Left ventricle myocardium inferior (tissue), 1 donor: ENCODE measurements at regions not wholly inside any gene's neighbourhood (a gene's known extent, or its start where the extent isn't known, plus 50 kb on each side); places are given as distances from the start of the nearest gene placed in this dataset.

Source experiments
- DNase-seq: peaks from one replicate; pipeline ENCODE4 v3.0.0-alpha.2; 2020
- H3K27ac ChIP-seq: fragments of 200-600 bp; replicated peaks from 2 replicates; pipeline ENCODE4 v1.8.0; 2021
- H3K27me3 ChIP-seq: fragments of 200-600 bp; 2 replicates; pipeline ENCODE4 v1.8.0; 2021; ENCODE audit warnings: low read depth
- H3K36me3 ChIP-seq: fragments of 200-600 bp; 2 replicates; pipeline ENCODE4 v1.8.0; 2021
- H3K4me1 ChIP-seq: fragments of 200-600 bp; 2 replicates; pipeline ENCODE4 v1.8.0; 2021
- H3K4me3 ChIP-seq: fragments of 200-600 bp; 2 replicates; pipeline ENCODE4 v1.8.0; 2021; ENCODE audit warnings: mild to moderate bottlenecking, moderate library complexity
- H3K9me3 ChIP-seq: fragments of 200-600 bp; replicated peaks from 2 replicates; pipeline ENCODE4 v1.8.0; 2021
- intact Hi-C: fragments of 100-400 bp; cut with micrococcal nuclease; formaldehyde crosslinking; loops from one replicate; pipeline ENCODE4 v1.11.0; 2022
- TF ChIP-seq, protein P1 (sequence below): fragments of 200-600 bp; IDR thresholded peaks from 2 replicates; pipeline ENCODE4 v1.8.0; 2021; ENCODE audit warnings: antibody characterized with exemption, mild to moderate bottlenecking, borderline replicate concordance
- donor health status: DM: no; HTN: yes; CAD: no; lungs with severe emphysema.

- Histone ChIP-seq H3K27ac (no peak overlapping the region), H3K4me1 (no peaks in the 10 kb centered on the region), H3K36me3 (no peaks in the 10 kb centered on the region), H3K4me3 (no peak overlapping the region), H3K9me3 (no peaks in the 10 kb centered on the region), H3K27me3 (peaks cover 13% of the 10 kb centered on the region)
- intact Hi-C loops, result no loop called here
- no peak for DNase-seq
- TF ChIP-seq, protein P1, sequence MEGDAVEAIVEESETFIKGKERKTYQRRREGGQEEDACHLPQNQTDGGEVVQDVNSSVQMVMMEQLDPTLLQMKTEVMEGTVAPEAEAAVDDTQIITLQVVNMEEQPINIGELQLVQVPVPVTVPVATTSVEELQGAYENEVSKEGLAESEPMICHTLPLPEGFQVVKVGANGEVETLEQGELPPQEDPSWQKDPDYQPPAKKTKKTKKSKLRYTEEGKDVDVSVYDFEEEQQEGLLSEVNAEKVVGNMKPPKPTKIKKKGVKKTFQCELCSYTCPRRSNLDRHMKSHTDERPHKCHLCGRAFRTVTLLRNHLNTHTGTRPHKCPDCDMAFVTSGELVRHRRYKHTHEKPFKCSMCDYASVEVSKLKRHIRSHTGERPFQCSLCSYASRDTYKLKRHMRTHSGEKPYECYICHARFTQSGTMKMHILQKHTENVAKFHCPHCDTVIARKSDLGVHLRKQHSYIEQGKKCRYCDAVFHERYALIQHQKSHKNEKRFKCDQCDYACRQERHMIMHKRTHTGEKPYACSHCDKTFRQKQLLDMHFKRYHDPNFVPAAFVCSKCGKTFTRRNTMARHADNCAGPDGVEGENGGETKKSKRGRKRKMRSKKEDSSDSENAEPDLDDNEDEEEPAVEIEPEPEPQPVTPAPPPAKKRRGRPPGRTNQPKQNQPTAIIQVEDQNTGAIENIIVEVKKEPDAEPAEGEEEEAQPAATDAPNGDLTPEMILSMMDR, result no peak
These were observed 185.6 kb upstream of the COPS8 start for GRCh38 chr2:236899950-236900640.

GRCh38 chr2:236901956-236902355 lies 183.7 kb upstream of the COPS8 start:
- no peak for DNase-seq
- Histone ChIP-seq H3K36me3 (no peaks in the 10 kb centered on the region), H3K9me3 (no peaks in the 10 kb centered on the region), H3K4me1 (no peaks in the 10 kb centered on the region), H3K27ac (no peak overlapping the region), H3K4me3 (no peak overlapping the region), H3K27me3 (peaks cover 15% of the 10 kb centered on the region)
- intact Hi-C loops, result no loop called here
- TF ChIP-seq, protein P1, result no peak

DNA sequence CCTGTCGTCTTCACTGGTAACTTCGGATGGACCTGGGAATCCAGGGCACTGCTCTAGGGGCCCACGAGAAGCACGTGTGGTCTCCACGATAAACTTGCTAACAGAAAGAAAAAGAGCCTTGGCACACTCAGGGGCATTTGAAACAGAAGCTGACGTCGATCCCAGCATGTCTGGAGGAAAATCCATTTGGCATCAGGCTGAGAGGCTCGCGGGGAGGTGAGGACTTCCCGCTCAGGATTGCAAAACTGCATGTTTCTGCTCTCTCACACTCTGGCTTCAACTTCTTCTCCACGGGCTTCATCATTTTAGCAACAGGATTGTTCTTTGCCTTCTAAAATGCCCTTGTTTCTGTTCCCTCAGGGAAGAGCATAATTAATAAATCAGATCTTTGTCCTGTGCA lies 181.7 kb upstream of the COPS8 start:
- no peak for DNase-seq
- Histone ChIP-seq H3K27ac (no peak overlapping the region), H3K27me3 (peaks cover 15% of the 10 kb centered on the region), H3K4me3 (no peak overlapping the region), H3K4me1 (no peaks in the 10 kb centered on the region), H3K36me3 (no peaks in the 10 kb centered on the region), H3K9me3 (no peaks in the 10 kb centered on the region)
- intact Hi-C loops, result no loop called here
- TF ChIP-seq, protein P1, result no peak

DNA sequence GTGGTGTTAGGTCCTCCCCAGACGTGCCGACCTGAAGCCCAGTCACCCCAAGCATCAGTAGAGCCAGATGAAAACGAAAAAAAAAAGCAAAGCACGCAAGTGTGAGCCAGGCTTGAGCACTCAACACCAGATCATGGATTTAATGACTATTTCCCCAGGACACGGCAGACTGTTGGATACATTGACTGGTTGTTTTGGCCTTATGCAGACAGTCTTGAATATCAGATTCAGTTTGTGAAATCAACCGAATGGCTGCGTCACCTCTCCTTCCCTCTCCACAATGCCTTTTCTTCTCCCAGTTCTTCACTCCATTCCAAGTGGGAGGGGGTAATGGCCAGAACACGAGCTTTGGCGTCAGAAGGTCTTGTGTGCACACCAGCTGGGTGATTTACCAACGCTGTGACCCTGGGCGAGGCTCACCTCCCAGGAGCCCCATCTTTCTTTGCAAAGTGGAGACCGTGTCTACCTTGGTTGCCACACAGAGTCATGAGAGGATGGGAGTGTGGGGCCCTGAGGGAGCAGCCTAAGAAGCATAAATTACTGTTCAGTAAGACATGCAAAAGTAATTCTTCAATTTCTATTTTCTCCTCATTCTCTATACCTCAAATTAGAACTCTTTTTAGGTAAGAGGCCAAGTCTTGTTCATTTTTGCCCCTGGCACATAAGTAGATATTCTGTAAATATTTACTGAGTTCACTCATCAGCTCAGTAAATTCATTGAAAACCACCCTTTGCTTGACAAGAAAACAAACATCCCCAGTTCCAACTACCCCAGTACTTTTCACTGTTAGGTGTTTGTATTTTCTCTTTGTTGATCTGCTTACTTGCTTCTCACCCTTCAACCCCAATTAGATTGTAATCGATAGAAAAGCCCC lies 181.1 kb upstream of the COPS8 start:
- DNase-seq, result no peak
- no peak overlapping the region for H3K27ac ChIP-seq
- H3K9me3 ChIP-seq, result no peaks in the 10 kb centered on the region
- no peaks in the 10 kb centered on the region for H3K4me1 ChIP-seq
- no peaks in the 10 kb centered on the region for H3K36me3 ChIP-seq
- H3K4me3 ChIP-seq, result no peak overlapping the region
- intact Hi-C loops, result no loop called here
- H3K27me3 ChIP-seq, result peaks cover 15% of the 10 kb centered on the region
- TF ChIP-seq, protein P1, result no peak

GRCh38 chr2:236905976-236906375 lies 179.7 kb upstream of the COPS8 start:
- H3K36me3 ChIP-seq, result no peaks in the 10 kb centered on the region
- intact Hi-C loops, result no loop called here
- no peak overlapping the region for H3K4me3 ChIP-seq
- no peak overlapping the region for H3K27ac ChIP-seq
- no peaks in the 10 kb centered on the region for H3K4me1 ChIP-seq
- no peak for DNase-seq
- TF ChIP-seq, protein P1, result no peak
- peaks cover 15% of the 10 kb centered on the region for H3K27me3 ChIP-seq
- no peaks in the 10 kb centered on the region for H3K9me3 ChIP-seq
